NCI-H524 treated with DMSO at 0.1 percent for 48 hours (cell line): ENCODE measurements at regions not wholly inside any gene's neighbourhood (a gene's known extent, or its start where the extent isn't known, plus 50 kb on each side); places are given as distances from the start of the nearest gene placed in this dataset.

Experiments used
- DNase-seq: peaks from one replicate; lab custom pipeline; 2025; lab: John Stamatoyannopoulos, UW

DNA sequence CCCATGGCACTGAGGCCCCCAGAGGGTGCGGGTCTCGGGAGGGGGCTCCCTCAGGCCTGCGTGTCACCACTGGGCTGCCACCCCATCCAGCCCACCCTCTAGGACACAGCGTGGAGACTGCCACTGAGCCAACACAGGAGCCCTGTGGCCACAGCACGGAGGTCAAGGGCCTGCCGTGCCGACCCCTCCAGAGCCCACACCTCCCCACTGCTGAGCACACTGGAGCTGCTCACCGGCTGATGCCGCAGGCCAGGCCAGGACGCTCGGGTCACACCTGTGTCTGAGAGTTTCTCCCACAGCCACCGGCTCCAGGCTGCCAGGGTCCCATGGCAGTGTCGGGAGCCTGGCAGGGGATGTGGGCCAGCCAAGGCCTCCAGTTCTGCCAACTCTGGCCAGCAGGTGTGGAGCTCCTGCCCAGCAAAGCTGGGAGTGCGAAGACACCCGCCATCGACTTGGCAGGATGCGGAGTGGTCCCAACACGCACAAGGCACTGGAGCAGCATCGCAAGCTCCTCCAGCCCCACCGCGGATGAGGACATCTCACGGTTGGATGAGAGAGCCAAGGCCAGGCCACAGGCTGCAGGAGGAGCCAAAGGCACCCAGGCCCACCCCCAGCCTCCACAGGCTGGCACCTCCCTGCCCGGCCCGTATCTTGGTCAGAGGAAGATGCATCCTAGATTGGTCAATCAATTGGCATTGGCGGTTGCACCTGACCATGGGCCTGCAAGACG lies 187.1 kb downstream of the BRD1 start:
- no peak for DNase-seq

DNA sequence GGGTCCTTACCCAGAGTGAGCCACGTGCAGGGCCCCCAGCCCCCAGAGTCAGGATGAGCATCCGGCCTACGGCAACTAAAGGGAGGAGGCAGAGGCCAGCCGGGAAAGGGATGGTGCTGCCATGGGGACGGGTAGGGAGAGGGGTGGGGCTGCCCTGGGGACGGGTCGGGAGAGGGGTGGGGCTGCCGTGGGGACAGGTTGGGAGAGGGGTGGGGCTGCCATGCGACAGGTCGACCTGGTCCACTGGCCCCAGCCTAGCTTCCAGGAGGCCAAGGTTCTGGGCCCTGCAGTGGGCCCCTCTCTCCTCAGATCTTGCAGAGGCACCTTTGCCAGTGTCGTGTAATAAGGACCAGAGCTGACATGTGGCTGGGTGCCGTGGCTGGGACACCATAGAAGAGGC lies 187.7 kb downstream of the BRD1 start:
- no peak for DNase-seq

DNA sequence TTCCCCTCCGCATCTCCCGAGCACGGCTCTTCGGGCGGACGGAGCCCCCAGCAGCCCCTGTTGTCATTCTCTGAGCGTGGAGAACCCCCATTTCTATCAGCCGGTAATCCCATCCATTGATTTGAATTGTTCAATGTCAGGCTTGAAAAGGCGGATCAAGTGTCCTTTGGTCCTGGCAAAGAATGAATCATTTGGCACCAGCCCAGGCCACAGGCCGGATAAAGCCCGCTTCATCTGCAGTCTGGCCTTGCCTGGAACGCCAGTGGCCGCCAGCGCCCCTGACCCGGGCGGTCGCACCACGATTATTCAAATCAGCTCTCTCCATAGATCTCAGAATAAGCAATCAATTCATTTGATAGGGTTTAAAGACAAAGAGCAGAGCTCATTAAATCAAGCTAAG lies 188.9 kb downstream of the BRD1 start:
- no peak for DNase-seq

DNA sequence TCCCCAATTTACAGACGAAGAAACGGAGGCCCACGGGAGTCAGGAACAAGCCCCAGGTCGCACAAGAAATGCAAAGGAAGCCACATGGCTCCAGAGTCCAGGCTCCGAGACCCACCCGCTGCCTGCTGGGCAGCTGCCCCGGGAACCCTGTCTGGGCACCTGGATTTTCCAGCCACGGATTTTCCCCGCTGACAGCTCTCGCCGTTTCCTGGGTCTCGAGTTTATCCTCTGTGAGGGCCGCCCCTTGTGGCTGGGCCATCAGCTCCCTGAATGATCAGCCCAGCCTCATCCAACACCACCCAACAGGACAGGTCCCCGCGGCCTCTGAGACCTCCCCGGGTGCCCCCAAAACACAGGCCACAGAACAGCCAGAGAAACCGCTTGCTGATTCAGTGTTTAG lies 189.7 kb downstream of the BRD1 start:
- DNase-seq: no peak

GRCh38 chr22:49637255-49637760 lies 190.4 kb downstream of the BRD1 start:
- DNase-seq: no peak

DNA sequence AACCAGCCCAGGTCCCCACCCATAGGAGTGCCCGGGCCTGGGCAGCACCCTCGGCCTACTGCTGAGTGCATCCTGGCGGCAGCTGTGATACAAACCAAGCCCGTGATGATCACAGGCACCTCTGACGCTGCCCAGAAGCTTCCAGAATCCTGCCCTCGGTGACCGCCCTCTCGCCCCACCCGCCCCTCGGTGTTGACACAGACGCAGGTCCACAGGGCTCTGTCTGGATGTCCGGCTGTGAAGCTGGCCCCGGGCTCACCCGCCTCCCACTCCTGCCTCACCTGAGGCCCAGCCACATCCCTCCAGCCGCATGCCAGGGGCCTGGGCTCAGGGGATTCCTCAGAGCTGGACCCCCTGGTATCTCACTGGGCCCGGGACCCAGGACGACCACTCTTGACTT lies 191.0 kb downstream of the BRD1 start:
- DNase-seq: no peak

DNA sequence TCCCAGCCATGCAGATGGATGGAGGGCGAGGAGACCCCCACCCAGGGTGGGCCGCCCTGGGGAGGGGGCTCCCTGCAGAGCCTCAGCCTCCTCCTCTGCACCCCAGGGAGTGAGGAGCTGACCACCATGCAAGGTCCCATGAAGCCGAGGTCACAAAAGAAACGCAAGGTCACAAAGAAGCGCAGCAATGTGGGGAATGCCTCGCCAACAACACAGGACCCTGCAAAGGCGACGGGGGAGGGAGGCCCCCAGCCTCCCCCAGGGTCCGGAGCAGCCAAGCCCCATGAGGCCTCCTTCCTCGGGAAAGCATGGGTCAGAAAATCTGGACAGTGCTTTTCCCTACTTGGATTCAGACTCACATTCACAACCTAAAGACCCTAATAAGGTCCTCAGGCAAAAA lies 191.5 kb downstream of the BRD1 start:
- DNase-seq: no peak

GRCh38 chr22:49634006-49634772 lies 193.5 kb downstream of the BRD1 start:
- DNase-seq: no peak

DNA sequence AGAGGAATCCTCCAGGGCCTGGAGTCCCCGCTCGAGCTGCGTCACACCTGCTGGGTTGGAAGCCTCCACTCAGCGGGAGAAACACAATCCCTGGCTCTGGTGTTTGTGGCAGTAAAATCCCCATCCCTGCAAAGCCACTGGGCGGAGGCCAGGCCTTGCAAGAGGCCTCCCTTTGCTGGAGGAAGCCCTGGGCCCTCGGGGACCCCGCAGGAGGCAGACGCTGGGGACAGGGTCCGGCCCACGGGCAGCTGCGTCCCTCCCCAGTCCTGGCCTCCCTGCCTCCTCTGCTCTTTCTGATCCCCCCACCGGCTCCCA lies 194.7 kb downstream of the BRD1 start:
- no peak for DNase-seq

DNA sequence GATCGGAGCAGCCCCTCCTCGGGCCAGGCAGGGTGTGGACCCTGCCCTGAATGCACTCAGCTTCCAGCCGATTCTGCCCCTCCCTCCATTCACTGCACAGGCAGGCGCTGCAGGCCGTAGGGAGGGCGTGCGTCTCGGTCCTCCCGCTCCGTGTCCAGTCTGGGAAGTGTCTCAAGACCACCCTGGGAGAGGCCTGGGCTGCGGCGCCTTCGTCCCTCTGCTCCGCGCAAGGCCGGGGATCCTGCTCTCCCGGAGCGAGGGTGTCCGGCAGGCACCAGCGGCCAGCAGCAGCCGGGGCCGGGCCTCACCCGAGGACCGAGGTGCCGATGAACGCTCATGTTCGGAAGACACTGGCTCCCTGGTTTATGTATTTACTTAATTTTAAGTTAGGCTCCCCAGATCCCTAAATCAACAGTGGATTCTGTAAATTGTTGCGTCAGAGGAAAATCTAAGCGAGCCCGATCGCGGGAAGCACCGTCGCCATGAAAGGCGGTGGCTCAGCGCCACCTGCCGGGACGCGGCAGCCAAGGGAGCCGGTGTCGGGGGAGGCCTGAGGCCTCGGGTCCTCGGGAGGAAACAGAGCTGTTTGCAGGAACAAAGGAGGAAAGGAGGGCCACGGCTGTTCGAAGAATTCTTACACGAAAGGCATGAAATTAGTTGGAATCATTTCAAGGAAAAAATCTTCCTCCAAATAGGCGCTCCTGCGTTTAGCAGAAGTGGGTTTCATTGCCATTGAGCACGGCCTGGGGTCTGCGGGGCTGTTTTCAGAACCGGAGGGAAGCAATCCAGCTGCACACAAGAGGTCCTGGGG lies 195.3 kb downstream of the BRD1 start:
- no peak for DNase-seq

GRCh38 chr22:49630448-49630946 lies 197.2 kb downstream of the BRD1 start:
- no peak for DNase-seq

DNA sequence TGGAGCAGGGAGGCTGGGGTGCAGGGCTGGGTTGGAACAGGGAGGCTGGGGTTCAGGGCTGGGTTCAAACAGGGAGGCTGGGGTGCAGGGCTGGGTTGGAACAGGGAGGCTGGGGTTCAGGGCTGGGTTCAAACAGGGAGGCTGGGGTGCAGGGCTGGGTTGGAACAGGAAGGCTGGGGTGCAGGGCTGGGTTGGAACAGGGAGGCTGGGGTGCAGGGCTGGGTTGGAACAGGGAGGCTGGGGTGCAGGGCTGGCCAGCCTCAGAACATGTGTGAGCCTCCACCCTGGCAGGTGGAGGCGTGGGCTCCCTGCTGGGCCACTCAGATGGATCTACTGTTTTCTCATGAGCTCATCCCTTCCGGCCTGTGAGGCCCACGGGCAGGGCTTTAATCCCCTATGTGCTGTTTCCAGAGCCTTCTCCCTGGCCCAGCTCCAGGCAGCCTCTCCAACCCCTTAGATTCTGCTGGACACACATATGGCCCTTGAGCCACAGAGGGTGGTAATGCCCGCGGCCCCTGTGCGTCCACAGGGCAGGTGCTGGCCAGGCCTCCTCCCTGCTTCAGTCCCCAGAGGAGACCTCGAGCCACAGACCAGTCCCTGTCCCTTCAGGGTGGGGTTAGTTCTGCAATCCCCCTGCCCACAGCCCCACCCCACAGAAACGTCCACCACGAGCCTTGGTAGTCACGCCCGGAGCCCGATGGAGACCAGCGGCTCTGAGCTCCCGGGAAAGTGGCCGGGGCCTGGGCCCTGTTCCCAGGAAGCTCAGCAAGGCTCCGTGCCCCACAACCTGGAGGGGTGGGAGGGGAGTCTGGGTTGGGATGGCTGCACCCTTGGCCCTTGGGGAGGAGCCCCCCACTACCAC lies 197.9 kb downstream of the BRD1 start:
- no peak for DNase-seq

GRCh38 chr22:49629261-49629570 lies 198.5 kb downstream of the BRD1 start:
- DNase-seq: no peak

- DNase-seq: no peak
These were observed 199.0 kb downstream of the BRD1 start for GRCh38 chr22:49628391-49629260.

DNA sequence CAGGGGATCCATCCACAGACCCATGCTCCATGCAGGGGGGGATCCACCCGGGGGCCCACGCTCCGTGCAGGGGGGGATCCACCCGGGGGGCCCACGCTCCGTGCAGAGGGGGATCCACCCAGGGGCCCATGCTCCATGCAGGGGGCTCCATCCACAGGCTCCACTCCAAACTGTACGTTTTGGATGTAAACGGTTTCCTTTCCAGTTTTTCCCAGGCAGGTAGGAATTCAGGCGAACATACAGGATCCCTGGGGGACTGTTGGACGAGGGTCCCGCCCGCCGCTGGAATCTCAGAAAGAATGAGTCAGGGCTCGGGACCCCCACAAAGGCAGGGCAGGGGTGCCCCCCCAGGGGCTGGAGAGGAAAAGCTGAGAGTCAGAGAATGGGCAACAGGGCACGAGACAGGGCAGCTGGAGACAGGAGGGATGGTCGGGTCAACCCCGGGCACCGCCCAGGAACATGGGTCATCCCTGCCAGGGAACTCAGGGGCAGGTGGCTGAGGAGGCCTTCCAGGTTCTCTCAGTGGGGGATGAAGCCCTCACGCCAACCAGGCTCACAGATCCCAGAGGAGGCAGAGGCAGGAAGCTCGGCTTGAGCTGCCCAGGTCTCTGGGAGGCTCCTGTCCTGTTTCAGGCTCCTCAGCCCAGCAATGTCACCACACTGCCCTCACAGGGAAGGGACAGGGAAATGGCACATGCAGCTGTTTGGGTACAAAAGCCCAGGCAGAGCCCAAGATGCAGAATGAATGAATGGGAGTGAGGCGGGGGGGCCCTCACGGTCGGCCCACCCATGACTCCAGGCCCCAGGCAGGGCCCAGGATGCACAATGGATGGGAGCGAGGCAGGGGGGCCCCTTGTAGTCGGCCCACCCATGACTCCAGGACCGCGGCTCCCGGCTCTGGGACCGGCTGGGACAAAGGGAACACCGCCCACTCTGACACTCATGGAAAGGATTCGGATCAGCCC lies 200.2 kb downstream of the BRD1 start:
- no peak for DNase-seq

DNA sequence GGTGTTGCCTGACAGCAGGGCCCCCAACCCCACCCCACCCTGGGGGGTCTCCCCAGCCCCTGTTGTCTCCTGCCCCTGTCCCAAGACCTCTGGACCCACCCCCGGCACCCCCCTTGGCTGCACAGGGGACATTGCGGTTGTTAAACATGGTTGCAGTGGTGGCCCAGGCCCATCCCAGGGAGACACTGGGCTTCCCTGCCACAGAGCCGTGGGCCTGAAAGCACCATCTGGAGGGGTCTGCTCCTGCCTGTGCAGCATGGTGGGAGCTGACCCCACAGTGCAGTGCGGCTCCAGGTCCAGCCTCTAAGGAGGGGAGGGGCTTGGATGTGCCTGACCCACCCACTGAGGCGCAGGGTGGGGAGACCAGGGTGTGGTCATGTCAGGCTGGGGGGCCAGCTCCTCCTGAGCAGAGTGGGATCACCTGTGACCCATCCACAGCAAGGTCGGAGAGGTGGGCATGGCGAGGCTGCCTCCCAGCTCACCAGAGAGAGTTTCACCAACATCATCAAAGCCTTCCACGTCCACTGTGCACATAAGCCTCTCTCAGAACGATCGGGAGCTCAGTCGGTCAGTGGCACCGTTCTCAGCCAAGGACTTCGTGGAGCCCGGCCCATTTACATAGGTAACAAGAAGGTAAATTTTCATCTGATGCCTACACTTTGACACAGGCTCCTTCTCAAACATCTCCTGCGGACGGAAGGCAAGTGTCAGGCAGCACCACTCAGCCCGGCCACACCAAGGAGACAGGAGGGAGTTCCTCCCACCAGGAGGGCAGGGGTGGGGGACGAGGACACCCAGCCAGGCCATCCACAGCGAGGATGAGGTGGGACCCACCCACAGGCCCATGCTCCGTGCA lies 201.1 kb downstream of the BRD1 start:
- no peak for DNase-seq

GRCh38 chr22:49624421-49625177 lies 203.1 kb downstream of the BRD1 start:
- no peak for DNase-seq

- DNase-seq: no peak
These were observed 204.0 kb downstream of the BRD1 start for GRCh38 chr22:49623715-49624114.
